ENCODE measurements at regions not wholly inside any gene's neighbourhood (a gene's known extent, or its start where the extent isn't known, plus 50 kb on each side); places are given as distances from the start of the nearest gene placed in this dataset.

- TF ChIP-seq CHD7 (IDR thresholded peaks at IDR 0.05; ENCODE audit: insufficient replicate concordance, low read length) (no peak), CHD1 (IDR thresholded peaks at IDR 0.05; ENCODE audit: low read depth, low read length) (no peak), TEAD4 (IDR thresholded peaks at IDR 0.05; ENCODE audit: low read depth, low read length) (no peak), TAF7 (optimal IDR thresholded peaks at IDR 0.05; ENCODE audit: borderline replicate concordance, low read depth, low read length) (no peak), BRCA1 (IDR thresholded peaks at IDR 0.05; ENCODE audit: low read depth, low read length) (no peak), SUZ12 (IDR thresholded peaks at IDR 0.05; ENCODE audit: low read length) (no peak), POU5F1 (IDR thresholded peaks at IDR 0.05; ENCODE audit: low read depth, low read length) (no peak), HDAC6 (IDR thresholded peaks at IDR 0.05; ENCODE audit: low read depth, low read length) (no peak)
Observed at GRCh38 chr13:97561182-97561581, 127.2 kb downstream of the RAP2A start (continued).
